ENCODE measurements at regions not wholly inside any gene's neighbourhood (a gene's known extent, or its start where the extent isn't known, plus 50 kb on each side); places are given as distances from the start of the nearest gene placed in this dataset.

GRCh38 chr3:163644172-163644571 is 1434.1 kb downstream of the SI start:
- TF ChIP-seq, protein P1, sequence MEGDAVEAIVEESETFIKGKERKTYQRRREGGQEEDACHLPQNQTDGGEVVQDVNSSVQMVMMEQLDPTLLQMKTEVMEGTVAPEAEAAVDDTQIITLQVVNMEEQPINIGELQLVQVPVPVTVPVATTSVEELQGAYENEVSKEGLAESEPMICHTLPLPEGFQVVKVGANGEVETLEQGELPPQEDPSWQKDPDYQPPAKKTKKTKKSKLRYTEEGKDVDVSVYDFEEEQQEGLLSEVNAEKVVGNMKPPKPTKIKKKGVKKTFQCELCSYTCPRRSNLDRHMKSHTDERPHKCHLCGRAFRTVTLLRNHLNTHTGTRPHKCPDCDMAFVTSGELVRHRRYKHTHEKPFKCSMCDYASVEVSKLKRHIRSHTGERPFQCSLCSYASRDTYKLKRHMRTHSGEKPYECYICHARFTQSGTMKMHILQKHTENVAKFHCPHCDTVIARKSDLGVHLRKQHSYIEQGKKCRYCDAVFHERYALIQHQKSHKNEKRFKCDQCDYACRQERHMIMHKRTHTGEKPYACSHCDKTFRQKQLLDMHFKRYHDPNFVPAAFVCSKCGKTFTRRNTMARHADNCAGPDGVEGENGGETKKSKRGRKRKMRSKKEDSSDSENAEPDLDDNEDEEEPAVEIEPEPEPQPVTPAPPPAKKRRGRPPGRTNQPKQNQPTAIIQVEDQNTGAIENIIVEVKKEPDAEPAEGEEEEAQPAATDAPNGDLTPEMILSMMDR (IDR thresholded peaks at IDR 0.05; ENCODE audit: extremely low read depth in 1 of 2, insufficient read depth in 1 of 2, low read depth in 1 of 2, low read length in 2 of 2), result no peak
- TF ChIP-seq MYC (IDR thresholded peaks at IDR 0.05; ENCODE audit: low read depth, low read length) (no peak), EZH2 (IDR thresholded peaks at IDR 0.05; ENCODE audit: borderline replicate concordance, low read depth, low read length, severe bottlenecking) (no peak), POLR2A (IDR thresholded peaks at IDR 0.05; ENCODE audit: low read depth, low read length) (no peak), MAX (IDR thresholded peaks at IDR 0.05; ENCODE audit: insufficient read depth, insufficient read length) (no peak), FOS (IDR thresholded peaks at IDR 0.05; ENCODE audit: borderline replicate concordance, insufficient read depth, low read length) (no peak)

Measured in endothelial cell of umbilical vein (primary cell).